SU-DHL-6 (cell line): ENCODE measurements at regions not wholly inside any gene's neighbourhood (a gene's known extent, or its start where the extent isn't known, plus 50 kb on each side); places are given as distances from the start of the nearest gene placed in this dataset.

Experiments
- H2AFZ ChIP-seq: fragments of 200-600 bp; sonication (generic); 2 replicates; pipeline ENCODE4 v1.6.1; 2014; ENCODE audit warnings: low read depth, mild to moderate bottlenecking, moderate library complexity, mixed read lengths, antibody characterized with exemption, low read length; ENCODE audit not compliant: severe bottlenecking
- H3F3A ChIP-seq: fragments of 200-600 bp; shearing (Covaris generic); 2 replicates; pipeline ENCODE4 v1.6.0; 2016; ENCODE audit warnings: antibody characterized with exemption, mild to moderate bottlenecking; ENCODE audit not compliant: insufficient read depth
- H3K27ac ChIP-seq: fragments of 200-600 bp; sonication (generic); 2 replicates; pipeline ENCODE4 v1.5.1; 2016; ENCODE audit warnings: low read depth, mild to moderate bottlenecking, low read length, moderate library complexity, mixed read lengths
- H3K27me3 ChIP-seq: fragments of 200-600 bp; sonication (generic), shearing (Covaris generic); 2 replicates; pipeline ENCODE4 v1.6.0; 2014; ENCODE audit warnings: mild to moderate bottlenecking, low read length
- H3K36me3 ChIP-seq: fragments of 200-600 bp; sonication (generic); 2 replicates; pipeline ENCODE4 v1.6.1; 2014; ENCODE audit warnings: mild to moderate bottlenecking, low read length, mixed read lengths
- H3K4me2 ChIP-seq: fragments of 300-600, 200-600 bp; shearing (Covaris generic), sonication (generic); 2 replicates; pipeline ENCODE4 v1.6.0; 2014; ENCODE audit warnings: low read length, low read depth, mild to moderate bottlenecking; ENCODE audit not compliant: poor library complexity, severe bottlenecking
- H3K4me3 ChIP-seq: fragments of 200-600 bp; sonication (generic); 2 replicates; pipeline ENCODE4 v1.5.1; 2014; ENCODE audit warnings: antibody characterized with exemption, low read length, mild to moderate bottlenecking, mixed read lengths; ENCODE audit not compliant: insufficient read depth, poor library complexity, severe bottlenecking
- H3K79me2 ChIP-seq: fragments of 200-600 bp; sonication (generic); 2 replicates; pipeline ENCODE4 v1.6.1; 2014; ENCODE audit warnings: mild to moderate bottlenecking, low read length, moderate library complexity; ENCODE audit not compliant: insufficient read depth
- H3K9ac ChIP-seq: fragments of 200-600 bp; sonication (generic); 2 replicates; pipeline ENCODE4 v1.7.0; 2014; ENCODE audit warnings: mild to moderate bottlenecking, low read length
- H3K9me2 ChIP-seq: fragments of 200-600 bp; sonication (generic); replicated peaks from 2 replicates; pipeline ENCODE4 v1.6.1; 2014; ENCODE audit warnings: low read length; ENCODE audit not compliant: insufficient read depth
- H3K9me3 ChIP-seq: fragments of 200-600 bp; sonication (generic); 2 replicates; pipeline ENCODE4 v1.6.1; 2014; ENCODE audit warnings: low read length, mixed read lengths; ENCODE audit not compliant: insufficient read depth
- H4K20me1 ChIP-seq: fragments of 200-600 bp; sonication (generic); 2 replicates; pipeline ENCODE4 v1.6.1; 2014; ENCODE audit warnings: low read depth, mild to moderate bottlenecking, antibody characterized with exemption, low read length, moderate library complexity, mixed read lengths
- CTCF ChIP-seq: fragments of 200-600 bp; sonication (generic); IDR thresholded peaks from one replicate; pipeline ENCODE4 v1.5.1; 2017; ENCODE audit warnings: antibody characterized with exemption, mild to moderate bottlenecking, low read length, moderate library complexity; ENCODE audit not compliant: insufficient read depth, poor library complexity, severe bottlenecking
- EZH2phosphoT487 ChIP-seq: fragments of 200-600 bp; sonication (generic), shearing (Covaris generic); conservative IDR thresholded peaks from 2 replicates; pipeline ENCODE4 v1.6.1; 2018; ENCODE audit warnings: mild to moderate bottlenecking, antibody characterized with exemption, low read length, moderate library complexity, mixed read lengths

- no peak overlapping the region for H3K9ac ChIP-seq
- no peak overlapping the region for H3K4me3 ChIP-seq
- no peak overlapping the region for H3K27ac ChIP-seq
- no peaks in the 10 kb centered on the region for H3K79me2 ChIP-seq
- no peaks in the 10 kb centered on the region for H4K20me1 ChIP-seq
- TF ChIP-seq CTCF (no peak), EZH2phosphoT487 (no peak)
- H3K27me3 ChIP-seq = no peaks in the 10 kb centered on the region
- no peak overlapping the region for H2AFZ ChIP-seq
- H3K36me3 ChIP-seq = no peaks in the 10 kb centered on the region
- H3F3A ChIP-seq = no peaks in the 10 kb centered on the region
- H3K4me2 ChIP-seq = no peak overlapping the region
- H3K9me3 ChIP-seq = no peaks in the 10 kb centered on the region
- no peaks in the 10 kb centered on the region for H3K9me2 ChIP-seq
Observed at GRCh38 chr16:82302042-82302727, 132.2 kb upstream of the MPHOSPH6 start.

- no peak overlapping the region for H3K9ac ChIP-seq
- H3K36me3 ChIP-seq = no peaks in the 10 kb centered on the region
- TF ChIP-seq CTCF (no peak), EZH2phosphoT487 (no peak)
- H3K9me3 ChIP-seq = no peaks in the 10 kb centered on the region
- no peak overlapping the region for H3K27ac ChIP-seq
- no peaks in the 10 kb centered on the region for H3K9me2 ChIP-seq
- no peaks in the 10 kb centered on the region for H4K20me1 ChIP-seq
- H3F3A ChIP-seq = no peaks in the 10 kb centered on the region
- H2AFZ ChIP-seq = no peak overlapping the region
- H3K4me3 ChIP-seq = no peak overlapping the region
- H3K79me2 ChIP-seq = no peaks in the 10 kb centered on the region
- H3K4me2 ChIP-seq = no peak overlapping the region
- H3K27me3 ChIP-seq = no peaks in the 10 kb centered on the region
Observed at GRCh38 chr16:82301146-82301755, 131.2 kb upstream of the MPHOSPH6 start.

GRCh38 chr16:82300374-82300951 lies 130.4 kb upstream of the MPHOSPH6 start:
- H3F3A ChIP-seq = no peaks in the 10 kb centered on the region
- no peaks in the 10 kb centered on the region for H4K20me1 ChIP-seq
- no peak overlapping the region for H3K4me3 ChIP-seq
- no peaks in the 10 kb centered on the region for H3K9me3 ChIP-seq
- no peak overlapping the region for H3K27ac ChIP-seq
- TF ChIP-seq CTCF (no peak), EZH2phosphoT487 (no peak)
- H3K36me3 ChIP-seq = no peaks in the 10 kb centered on the region
- no peak overlapping the region for H3K4me2 ChIP-seq
- H3K27me3 ChIP-seq = no peaks in the 10 kb centered on the region
- no peaks in the 10 kb centered on the region for H3K9me2 ChIP-seq
- no peaks in the 10 kb centered on the region for H3K79me2 ChIP-seq
- no peak overlapping the region for H3K9ac ChIP-seq
- H2AFZ ChIP-seq = no peak overlapping the region
